BLaER1 (cell line): ENCODE measurements at regions not wholly inside any gene's neighbourhood (a gene's known extent, or its start where the extent isn't known, plus 50 kb on each side); places are given as distances from the start of the nearest gene placed in this dataset.

ENCODE experiments used
- H3K27ac ChIP-seq: shearing (Covaris generic); formaldehyde crosslinking; 2 replicates; pipeline ENCODE4 v1.8.1; 2022
- H3K27me3 ChIP-seq: shearing (Covaris generic); formaldehyde crosslinking; 2 replicates; pipeline ENCODE4 v1.8.1; 2022
- H3K36me3 ChIP-seq: shearing (Covaris generic); formaldehyde crosslinking; 2 replicates; pipeline ENCODE4 v1.8.1; 2022
- H3K4me1 ChIP-seq: shearing (Covaris generic); formaldehyde crosslinking; 2 replicates; pipeline ENCODE4 v1.8.1; 2022
- H3K4me2 ChIP-seq: shearing (Covaris generic); formaldehyde crosslinking; 2 replicates; pipeline ENCODE4 v1.8.1; 2022
- H3K4me3 ChIP-seq: shearing (Covaris generic); formaldehyde crosslinking; 2 replicates; pipeline ENCODE4 v1.8.1; 2022
- H3K9ac ChIP-seq: shearing (Covaris generic); formaldehyde crosslinking; 2 replicates; pipeline ENCODE4 v1.8.1; 2022
- H3K9me3 ChIP-seq: shearing (Covaris generic); formaldehyde crosslinking; 2 replicates; pipeline ENCODE4 v1.8.1; 2022
- H4K20me1 ChIP-seq: shearing (Covaris generic); formaldehyde crosslinking; 2 replicates; pipeline ENCODE4 v1.8.1; 2022
- Cebpa-rat ChIP-seq: shearing (Covaris generic); IDR thresholded peaks from 2 replicates; pipeline ENCODE4 v1.8.1; 2022

DNA sequence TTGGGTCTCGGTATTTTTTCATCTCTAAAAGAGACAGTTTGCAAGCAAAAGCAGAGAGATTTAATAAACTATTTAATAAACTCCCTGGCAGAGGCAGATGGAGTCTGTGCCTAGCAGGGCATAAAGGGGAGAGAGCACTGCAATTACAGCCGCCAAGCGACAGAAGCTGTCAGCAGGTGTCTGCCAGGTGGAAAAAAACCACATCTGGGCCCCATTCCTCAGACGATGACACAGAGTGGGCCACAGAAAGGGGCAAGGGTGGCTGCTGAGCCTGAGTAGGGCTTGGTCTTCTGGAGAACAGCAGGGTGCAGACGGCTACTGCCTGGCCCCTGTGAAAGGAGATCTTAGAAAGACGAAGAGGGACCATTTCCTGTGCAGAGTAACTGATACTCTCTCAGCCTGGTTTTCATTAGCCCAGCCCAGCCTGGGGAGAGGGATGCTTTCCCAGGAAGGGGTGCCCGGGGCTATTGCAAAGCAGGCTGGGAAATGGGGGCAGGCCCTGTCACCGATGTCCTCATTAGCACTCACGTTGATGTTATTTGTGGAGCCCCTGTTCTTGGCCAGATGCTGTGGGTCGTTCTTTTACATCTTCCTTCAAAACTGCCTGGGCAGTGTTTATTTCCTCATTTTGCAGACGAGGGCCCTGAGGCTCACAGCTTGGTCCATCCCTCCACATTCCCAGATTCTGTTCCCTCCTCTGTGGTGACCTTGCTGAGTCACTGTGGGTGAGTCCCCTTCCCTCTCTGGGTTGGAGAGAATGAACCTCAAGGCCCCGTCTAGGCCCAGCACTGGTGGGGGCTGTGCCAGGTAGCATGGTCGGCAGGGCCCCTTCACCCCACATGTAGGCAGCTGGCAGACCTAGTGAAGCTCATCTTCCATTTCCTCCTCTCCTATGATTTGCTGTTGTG, 472.7 kb downstream of the PTPRU start:
- Histone ChIP-seq H3K27me3 (no peaks in the 10 kb centered on the region), H3K9ac (peak overlapping the region; percentile 72), H3K4me3 (no peak overlapping the region), H3K4me2 (peak overlapping the region; percentile 91), H3K36me3 (no peaks in the 10 kb centered on the region), H4K20me1 (no peaks in the 10 kb centered on the region), H3K4me1 (peaks cover 74% of the 10 kb centered on the region), H3K27ac (peak overlapping the region; percentile 93), H3K9me3 (no peaks in the 10 kb centered on the region)
- TF ChIP-seq Cebpa-rat, result no peak

DNA sequence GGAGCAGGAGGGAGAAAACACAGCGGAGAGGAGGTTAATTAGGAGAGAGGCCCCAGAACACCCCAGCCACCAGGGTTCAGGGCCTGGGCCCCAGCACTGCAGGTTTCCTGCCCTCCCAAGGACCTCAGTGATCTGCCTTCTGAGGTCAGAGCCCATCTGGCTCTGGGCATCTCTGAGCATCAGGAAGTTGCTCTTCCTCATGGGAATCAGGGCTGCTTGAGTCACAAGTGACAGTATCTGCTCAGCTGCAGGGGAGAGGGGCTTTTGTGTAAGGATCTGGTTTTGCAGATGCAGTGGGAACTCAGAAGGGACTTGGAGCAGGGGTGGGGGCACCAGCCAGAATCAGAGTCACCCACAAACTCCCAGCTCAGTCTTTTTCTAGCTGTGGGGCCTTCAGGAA, 472.1 kb downstream of the PTPRU start:
- no peak for TF ChIP-seq Cebpa-rat
- H3K4me1 ChIP-seq, result peaks cover 74% of the 10 kb centered on the region
- H3K9ac ChIP-seq, result peak overlapping the region; percentile 72
- peak overlapping the region; percentile 91 for H3K4me2 ChIP-seq
- no peaks in the 10 kb centered on the region for H3K9me3 ChIP-seq
- no peaks in the 10 kb centered on the region for H3K36me3 ChIP-seq
- H4K20me1 ChIP-seq, result no peaks in the 10 kb centered on the region
- H3K27me3 ChIP-seq, result no peaks in the 10 kb centered on the region
- peak overlapping the region; percentile 93 for H3K27ac ChIP-seq
- peak overlapping the region; percentile 24; the same call in 1 of the 2 replicates for H3K4me3 ChIP-seq

DNA sequence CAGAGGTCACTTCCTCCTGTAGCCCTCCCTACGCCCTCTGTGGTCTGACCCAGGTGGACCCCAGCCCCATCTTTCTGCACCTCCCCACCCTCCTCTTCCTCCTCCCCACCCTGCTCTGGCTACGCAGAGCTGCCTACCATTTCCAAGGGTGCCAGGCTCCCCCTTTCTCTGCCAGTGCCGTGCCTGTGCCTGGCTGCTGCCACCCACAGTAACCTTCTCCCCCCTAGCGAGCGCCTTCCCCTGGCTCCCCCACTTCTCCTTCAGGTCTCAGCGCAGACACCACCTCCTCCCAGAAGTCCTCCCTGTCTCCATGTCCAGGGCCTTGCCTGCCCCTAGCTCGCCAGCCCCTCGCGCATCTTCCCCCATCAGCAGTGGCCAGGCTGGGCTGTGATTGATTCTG, 471.5 kb downstream of the PTPRU start:
- Histone ChIP-seq H3K36me3 (no peaks in the 10 kb centered on the region), H3K27ac (peak overlapping the region; percentile 93), H3K27me3 (no peaks in the 10 kb centered on the region), H3K9ac (peak overlapping the region; percentile 72), H3K4me2 (peak overlapping the region; percentile 91), H3K9me3 (no peaks in the 10 kb centered on the region), H3K4me1 (peaks cover 72% of the 10 kb centered on the region), H3K4me3 (peak overlapping the region; percentile 24; the same call in 1 of the 2 replicates), H4K20me1 (no peaks in the 10 kb centered on the region)
- no peak for TF ChIP-seq Cebpa-rat

DNA sequence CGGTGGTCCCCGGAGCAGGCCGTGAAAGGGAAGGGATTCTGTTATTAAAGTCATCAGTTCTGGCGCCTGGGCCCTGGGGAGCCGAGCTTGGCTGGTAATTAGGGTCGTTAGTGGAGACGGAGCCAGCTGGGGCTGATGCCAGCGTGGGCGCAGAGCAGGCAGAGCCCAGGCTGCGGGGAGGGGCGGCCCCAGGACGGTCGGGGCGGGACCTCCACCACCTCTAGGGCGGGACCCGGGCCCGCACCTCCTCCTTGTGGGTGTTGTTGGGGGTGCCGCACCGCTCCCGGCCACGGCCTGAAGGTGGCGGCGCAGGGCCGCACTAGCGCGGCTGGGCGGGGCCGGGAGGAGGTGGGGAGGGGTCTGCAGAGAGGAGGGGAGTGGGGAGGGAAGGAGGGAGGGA, 470.6 kb downstream of the PTPRU start:
- H4K20me1 ChIP-seq, result no peaks in the 10 kb centered on the region
- H3K4me2 ChIP-seq, result peak overlapping the region; percentile 64
- H3K27ac ChIP-seq, result peak overlapping the region; percentile 55
- 0 out of 2 replicates have a peak overlapping the region, but pooled peaks have one; percentile 29 for H3K9ac ChIP-seq
- no peaks in the 10 kb centered on the region for H3K9me3 ChIP-seq
- no peak for TF ChIP-seq Cebpa-rat
- peaks cover 63% of the 10 kb centered on the region for H3K4me1 ChIP-seq
- H3K36me3 ChIP-seq, result no peaks in the 10 kb centered on the region
- H3K27me3 ChIP-seq, result no peaks in the 10 kb centered on the region
- no peak overlapping the region for H3K4me3 ChIP-seq

DNA sequence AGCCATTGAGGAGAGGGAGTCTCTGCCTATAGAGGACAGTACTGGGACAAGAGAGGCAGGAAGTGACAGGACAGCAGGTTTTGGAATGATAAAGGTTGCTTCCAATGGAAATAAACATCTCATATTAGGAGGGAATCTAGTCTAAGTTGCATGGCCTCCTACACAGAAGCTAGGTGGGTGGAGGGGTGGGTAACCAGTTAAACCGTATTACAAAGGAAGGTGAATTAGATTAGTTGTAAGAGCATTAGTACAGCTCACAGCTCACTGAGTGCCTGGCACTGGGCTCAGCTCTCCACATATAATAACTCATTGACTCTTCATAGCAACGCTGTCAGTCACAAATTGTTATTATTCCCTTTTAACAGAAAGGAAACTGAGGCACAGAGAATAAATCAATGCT, 468.1 kb downstream of the PTPRU start:
- H4K20me1 ChIP-seq, result no peaks in the 10 kb centered on the region
- H3K27ac ChIP-seq, result no peak overlapping the region
- peaks cover 40% of the 10 kb centered on the region for H3K4me1 ChIP-seq
- no peak overlapping the region for H3K9ac ChIP-seq
- H3K27me3 ChIP-seq, result no peaks in the 10 kb centered on the region
- no peak for TF ChIP-seq Cebpa-rat
- no peak overlapping the region for H3K4me2 ChIP-seq
- H3K9me3 ChIP-seq, result no peaks in the 10 kb centered on the region
- no peaks in the 10 kb centered on the region for H3K36me3 ChIP-seq
- no peak overlapping the region for H3K4me3 ChIP-seq

DNA sequence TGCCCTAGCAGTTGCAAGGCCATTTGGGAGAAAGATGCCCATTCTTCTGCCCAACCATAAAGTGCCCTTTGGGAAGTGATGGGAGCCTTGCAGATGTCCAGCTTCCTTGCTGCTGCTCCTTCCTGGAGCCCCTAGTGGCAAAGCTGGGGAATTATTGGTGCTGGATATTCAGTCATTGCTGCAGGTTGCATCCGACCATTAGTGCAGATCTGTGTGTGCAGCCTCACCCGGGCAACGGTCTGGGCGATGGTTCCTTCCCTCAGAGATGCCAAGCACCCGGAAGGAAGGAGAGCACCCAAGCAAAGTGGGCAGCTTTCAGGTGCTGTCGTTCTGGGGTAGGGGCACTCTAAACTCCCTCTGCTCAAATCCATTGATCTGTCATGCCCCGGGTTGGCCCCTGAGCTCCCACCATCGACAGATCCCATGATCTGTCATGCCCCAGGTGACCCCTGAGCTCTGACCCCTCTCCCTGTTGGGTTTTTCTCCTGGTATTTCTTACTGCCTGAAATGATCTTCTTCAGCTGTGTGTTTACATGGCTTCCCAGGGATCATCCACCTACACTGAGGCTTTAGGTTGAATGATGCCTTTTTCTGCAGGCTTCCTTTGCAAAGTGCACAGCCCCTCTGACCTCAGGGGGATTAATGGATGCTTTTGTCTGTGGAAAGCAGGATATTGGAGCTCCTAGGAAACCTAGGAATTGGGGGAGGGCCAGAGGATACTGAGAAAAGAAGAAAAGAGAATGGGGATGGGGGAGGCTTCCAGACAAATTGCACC, 467.5 kb downstream of the PTPRU start:
- no peak overlapping the region for H3K9ac ChIP-seq
- no peaks in the 10 kb centered on the region for H4K20me1 ChIP-seq
- TF ChIP-seq Cebpa-rat, result no peak
- H3K27me3 ChIP-seq, result no peaks in the 10 kb centered on the region
- H3K27ac ChIP-seq, result no peak overlapping the region
- peaks cover 34% of the 10 kb centered on the region for H3K4me1 ChIP-seq
- no peak overlapping the region for H3K4me2 ChIP-seq
- no peak overlapping the region for H3K4me3 ChIP-seq
- H3K9me3 ChIP-seq, result no peaks in the 10 kb centered on the region
- no peaks in the 10 kb centered on the region for H3K36me3 ChIP-seq

DNA sequence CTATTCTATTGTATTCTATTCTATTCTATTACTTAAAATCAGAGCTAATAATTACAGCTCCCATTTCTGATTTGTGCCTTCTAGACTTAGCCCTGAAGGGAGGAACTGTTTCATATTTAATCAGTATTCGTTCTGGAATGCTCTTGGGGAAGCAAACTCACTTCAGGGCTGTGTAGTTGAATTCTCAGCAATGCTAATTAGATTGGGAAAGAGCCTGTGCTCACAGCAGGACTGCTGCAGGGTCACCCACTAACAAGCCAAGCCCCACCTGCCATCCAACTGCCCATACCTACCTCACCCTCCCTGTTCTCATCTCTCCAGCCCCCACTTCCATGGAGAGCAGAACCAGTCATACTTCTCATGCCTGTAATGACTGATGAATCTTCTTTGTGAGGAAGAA, 464.2 kb downstream of the PTPRU start:
- H3K36me3 ChIP-seq, result no peaks in the 10 kb centered on the region
- no peak overlapping the region for H3K4me3 ChIP-seq
- no peak overlapping the region for H3K4me2 ChIP-seq
- no peak overlapping the region for H3K9ac ChIP-seq
- H3K27me3 ChIP-seq, result no peaks in the 10 kb centered on the region
- TF ChIP-seq Cebpa-rat, result no peak
- H3K27ac ChIP-seq, result no peak overlapping the region
- H3K9me3 ChIP-seq, result no peaks in the 10 kb centered on the region
- no peaks in the 10 kb centered on the region for H4K20me1 ChIP-seq
- H3K4me1 ChIP-seq, result peaks cover 7% of the 10 kb centered on the region

DNA sequence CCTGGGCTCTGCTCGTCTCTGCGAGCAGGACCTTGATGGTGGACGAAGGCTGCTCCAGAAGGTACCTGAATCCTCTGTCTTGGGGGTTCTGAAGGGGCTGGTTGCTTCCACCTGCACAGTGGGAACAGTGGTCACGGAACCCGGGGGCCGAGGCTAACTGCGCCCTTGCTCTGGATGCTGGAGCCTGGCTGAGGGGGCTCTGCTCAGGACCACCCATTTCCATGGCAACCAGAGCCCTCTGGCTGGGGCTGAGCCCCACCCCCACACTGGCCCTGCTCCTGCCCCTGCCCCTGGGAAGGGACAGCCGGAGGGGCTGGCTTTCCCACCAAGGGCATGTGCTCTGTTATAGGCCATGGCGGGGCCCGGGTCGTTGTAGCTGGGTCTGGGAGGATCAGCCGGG, 462.3 kb downstream of the PTPRU start:
- no peaks in the 10 kb centered on the region for H4K20me1 ChIP-seq
- no peak overlapping the region for H3K27ac ChIP-seq
- H3K4me1 ChIP-seq, result no peaks in the 10 kb centered on the region
- H3K9me3 ChIP-seq, result peaks cover 7% of the 10 kb centered on the region
- no peaks in the 10 kb centered on the region for H3K27me3 ChIP-seq
- H3K4me2 ChIP-seq, result no peak overlapping the region
- TF ChIP-seq Cebpa-rat, result no peak
- no peak overlapping the region for H3K4me3 ChIP-seq
- H3K36me3 ChIP-seq, result no peaks in the 10 kb centered on the region
- no peak overlapping the region for H3K9ac ChIP-seq

DNA sequence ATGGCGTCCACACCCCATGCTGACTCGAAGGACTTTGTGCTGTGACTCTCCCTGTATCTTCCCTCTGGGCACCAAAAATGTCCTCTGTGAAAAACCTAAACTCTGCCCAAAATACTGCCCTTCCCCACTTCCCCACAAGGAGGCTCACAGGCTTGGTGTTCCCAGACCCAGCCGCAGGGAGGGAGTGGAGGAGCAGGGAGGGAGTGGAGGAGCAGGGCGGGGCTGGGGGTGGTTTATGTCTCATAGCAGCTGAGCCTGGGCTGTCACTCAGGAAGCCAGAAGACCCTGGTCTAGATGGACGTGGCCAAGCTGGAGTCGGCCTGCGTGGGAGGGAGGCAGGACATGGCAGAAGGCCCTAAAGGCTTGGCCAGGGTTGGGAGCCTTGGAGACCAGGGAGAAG, 461.7 kb downstream of the PTPRU start:
- H3K36me3 ChIP-seq, result no peaks in the 10 kb centered on the region
- no peak for TF ChIP-seq Cebpa-rat
- H3K27me3 ChIP-seq, result no peaks in the 10 kb centered on the region
- H3K9me3 ChIP-seq, result peaks cover 9% of the 10 kb centered on the region
- no peaks in the 10 kb centered on the region for H4K20me1 ChIP-seq
- no peak overlapping the region for H3K4me2 ChIP-seq
- no peak overlapping the region for H3K4me3 ChIP-seq
- H3K9ac ChIP-seq, result no peak overlapping the region
- no peak overlapping the region for H3K27ac ChIP-seq
- H3K4me1 ChIP-seq, result peaks cover 4% of the 10 kb centered on the region; the same call in 1 of the 2 replicates

DNA sequence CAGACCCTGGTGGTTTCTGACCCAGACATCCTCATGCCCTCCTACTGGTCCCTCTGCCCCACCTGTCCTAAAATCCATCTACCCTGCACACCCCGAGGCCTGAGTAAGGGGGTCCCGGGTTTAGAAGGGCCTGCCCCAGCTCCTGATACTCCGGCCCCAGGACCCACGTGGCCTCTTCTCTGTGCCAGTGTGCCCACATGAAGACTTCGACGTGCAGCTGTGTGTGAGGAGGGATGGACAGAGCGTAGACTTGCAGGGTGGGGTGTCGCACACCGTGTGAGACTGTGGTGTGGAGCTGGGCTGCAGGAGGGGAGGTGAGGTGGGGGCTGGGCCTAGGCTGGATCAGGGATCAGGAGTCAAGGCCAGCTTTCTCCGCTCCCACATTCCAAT, 461.1 kb downstream of the PTPRU start:
- Histone ChIP-seq H3K9ac (no peak overlapping the region), H3K4me1 (peaks cover 10% of the 10 kb centered on the region), H4K20me1 (no peaks in the 10 kb centered on the region), H3K4me3 (no peak overlapping the region), H3K9me3 (peaks cover 9% of the 10 kb centered on the region), H3K27me3 (no peaks in the 10 kb centered on the region), H3K27ac (no peak overlapping the region), H3K36me3 (no peaks in the 10 kb centered on the region), H3K4me2 (no peak overlapping the region)
- no peak for TF ChIP-seq Cebpa-rat
